ENCODE measurements at regions not wholly inside any gene's neighbourhood (a gene's known extent, or its start where the extent isn't known, plus 50 kb on each side); places are given as distances from the start of the nearest gene placed in this dataset.

DNA sequence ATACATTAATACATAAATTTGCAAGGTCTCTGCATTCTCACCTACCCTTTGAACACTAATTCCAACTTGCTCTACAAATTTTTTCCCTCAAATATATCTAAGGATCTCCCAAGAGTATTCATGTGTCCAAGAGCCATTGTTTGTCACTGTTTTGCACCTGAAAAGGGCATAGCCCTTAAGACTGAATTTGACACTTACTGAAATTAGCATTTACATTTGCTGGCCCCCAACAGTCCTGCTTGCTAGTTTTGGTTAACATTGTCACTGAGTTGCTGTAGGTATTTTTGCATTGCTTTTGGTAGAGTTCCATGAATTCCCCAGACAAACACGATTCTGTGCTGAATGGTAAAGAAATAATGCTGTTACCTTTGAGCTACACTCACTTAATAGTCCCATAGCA, 57.3 kb downstream of the KCNA4 start:
- DNase-seq: no peak

GRCh38 chr11:29957431-29957830, 59.4 kb downstream of the KCNA4 start:
- DNase-seq: no peak

DNA sequence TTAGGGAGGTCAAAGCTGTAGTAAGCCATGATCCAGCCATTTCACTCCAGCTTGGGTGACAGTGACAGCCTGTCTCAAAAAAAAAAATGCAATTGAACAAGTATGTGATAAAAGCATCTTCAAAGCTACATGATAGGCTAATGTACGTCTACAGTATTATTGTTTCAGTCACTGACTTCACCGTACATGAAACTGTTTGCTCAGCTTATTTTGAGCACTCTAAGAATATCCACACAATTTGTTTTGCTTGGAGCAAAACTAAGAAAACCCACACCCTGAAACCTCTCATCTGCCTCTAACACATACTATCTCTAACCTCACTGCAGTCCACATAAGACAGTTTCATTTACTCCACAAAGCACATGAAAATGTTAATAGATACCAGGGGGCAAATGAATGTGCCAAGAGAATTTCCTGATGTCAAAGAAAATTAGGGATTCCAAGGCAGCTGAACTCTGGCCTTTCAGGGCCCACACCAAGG, 60.7 kb downstream of the KCNA4 start:
- DNase-seq: no peak

GRCh38 chr11:29943347-29943746, 73.5 kb downstream of the KCNA4 start:
- DNase-seq: no peak

DNA sequence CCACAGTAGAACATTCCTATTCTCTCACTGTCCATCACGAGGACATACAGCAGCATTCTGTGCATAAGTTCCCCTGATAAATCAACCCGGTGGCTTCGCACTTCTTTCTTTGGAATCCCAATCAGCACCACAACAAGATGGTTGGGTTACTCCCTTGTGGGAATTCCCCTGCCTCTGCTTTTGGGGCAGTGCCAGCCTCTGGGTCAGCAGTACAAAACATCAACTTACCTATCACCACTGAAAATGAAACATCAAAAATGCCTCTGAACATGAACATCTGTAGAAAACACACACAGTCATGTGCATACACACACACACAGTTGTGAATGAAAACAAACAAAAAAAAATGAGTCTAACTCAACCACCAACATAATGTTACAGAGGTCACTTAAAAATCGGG, 79.3 kb downstream of the KCNA4 start:
- DNase-seq: no peak

GRCh38 chr11:29934115-29934638, 82.7 kb downstream of the KCNA4 start:
- DNase-seq: no peak

GRCh38 chr11:29916040-29916439, 100.8 kb downstream of the KCNA4 start:
- no peak for DNase-seq

- no peak for DNase-seq
These were observed 102.5 kb downstream of the KCNA4 start for GRCh38 chr11:29914203-29914930.

DNA sequence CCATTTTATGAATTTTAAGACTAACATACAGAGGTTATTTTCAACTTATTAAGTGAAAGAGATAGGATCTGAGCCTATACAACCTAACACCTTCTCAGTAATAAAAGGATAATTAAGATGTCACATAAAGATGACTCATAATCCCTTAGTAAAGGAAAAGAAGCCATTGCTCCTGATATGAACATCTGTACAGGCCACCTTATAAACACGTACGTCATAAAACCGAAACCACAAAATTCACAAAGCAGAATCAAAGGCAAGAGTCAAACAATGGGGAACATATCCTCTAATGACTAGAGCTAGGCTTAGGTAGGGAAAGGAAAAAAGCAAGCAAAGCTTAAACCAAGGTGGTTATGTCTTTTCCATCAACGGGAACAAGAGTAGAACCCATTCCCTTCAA, 103.5 kb downstream of the KCNA4 start:
- no peak for DNase-seq

DNA sequence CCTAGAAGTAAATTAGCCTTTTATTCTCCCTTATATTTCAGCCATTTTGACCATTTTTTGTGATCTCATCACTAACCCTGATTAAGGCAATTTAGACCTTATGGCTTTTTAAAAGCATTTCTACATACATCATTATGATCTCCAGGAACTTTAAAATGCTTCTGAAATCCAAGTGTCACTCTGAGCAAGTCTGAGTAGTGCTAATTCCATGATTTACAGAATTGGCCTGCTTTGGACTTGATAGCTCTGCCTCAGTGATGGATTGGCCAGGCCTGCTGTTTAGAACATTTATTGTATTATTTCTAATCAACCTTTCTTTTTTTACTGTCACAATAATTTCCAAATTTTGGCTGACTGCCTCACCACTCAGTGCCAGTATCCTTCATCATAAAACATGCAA, 116.4 kb downstream of the KCNA4 start:
- DNase-seq: no peak

DNA sequence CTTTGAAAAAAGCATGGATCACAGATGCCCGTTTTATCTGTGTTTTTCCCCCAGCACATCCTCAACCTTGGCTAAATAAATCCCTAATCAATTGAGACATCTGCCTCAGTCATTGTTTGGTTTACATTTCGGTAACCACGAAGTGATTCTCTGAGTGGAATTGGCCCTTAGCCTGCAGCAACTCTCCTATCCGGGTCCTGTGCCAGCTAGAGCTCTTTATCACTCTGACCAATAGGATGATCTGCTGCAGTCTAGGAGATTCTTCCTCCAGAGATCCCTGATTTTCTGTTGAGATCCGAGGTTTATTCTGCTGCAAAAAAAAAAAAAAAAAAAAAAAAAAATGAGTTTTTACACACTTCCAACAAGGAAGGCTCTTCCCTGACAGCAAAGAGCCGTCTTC, 137.3 kb downstream of the KCNA4 start:
- no peak for DNase-seq

DNA sequence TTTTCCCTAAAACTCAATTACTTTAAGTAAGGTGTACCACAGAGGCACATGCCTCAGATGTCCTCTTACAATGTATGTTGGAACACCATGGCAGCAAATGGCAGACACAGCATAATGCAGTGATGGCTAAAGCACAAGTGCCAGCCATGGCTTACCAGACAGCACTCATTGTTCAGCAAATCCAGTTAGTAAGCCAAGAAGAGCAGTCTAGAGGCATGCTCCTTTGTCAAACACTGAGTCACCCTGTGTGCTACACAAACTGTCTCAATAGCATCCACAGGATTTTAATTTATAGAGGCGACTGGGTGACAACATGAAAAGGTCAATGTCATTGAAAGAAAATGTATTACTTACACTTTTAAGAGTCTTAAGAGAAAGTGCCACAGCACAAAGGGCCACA, 140.6 kb downstream of the KCNA4 start:
- no peak for DNase-seq

DNA sequence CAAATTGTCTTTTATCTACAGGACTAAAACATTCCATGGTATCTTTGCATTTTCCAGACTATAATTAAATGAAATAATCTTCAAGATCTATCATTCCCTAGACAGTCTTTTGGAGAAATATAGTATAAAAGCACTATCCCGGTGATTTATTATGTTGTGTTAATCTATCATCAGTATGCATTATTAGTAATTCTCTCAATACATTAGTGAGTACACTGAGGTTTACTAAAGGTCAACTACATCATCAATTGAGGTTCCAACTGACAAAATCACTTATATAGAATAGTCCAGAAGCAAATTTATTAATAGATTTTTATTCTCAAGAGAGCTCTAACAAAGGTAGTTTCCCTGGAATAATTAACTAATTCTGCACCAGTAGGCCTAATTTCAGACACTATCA, 169.6 kb downstream of the KCNA4 start:
- DNase-seq: no peak

- no peak for DNase-seq
These were observed 172.0 kb downstream of the KCNA4 start for GRCh38 chr11:29844701-29845379.

DNA sequence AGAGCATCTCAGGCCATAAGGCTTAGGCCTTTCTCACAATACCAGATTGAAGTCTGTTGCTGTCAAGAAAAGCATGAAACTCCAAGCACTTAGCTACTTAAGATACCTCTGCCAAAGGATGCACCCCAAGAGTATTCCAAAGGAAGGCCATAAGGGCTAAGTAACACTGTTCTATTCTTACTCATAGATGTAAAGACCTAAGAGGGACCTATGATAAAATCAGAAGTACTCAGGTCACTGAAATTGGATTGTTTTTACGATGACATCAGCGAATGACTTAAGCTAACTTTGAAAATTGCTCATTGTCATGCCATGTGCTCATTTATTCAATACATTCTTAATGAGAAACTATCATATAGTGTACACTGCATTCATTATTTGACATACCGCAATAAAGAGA, 172.8 kb downstream of the KCNA4 start:
- DNase-seq: no peak

DNA sequence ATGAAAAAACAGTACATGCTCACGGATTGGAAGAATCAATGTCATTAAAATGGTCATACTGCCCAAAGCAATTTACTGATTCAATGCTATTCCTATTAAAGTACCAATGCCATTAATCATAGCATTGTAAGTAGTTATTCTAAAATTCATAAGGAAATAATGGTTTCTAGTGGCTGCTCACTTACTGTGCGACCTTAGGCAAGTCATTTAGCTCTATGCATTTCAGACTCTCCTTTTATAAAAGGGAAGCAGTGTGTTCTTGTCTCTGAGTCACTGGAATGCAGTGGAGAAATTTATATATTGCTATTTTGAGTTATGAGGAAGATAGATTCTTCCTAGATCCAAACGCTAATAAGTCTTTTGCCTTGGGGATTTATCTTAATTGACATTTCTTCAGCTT, 174.8 kb downstream of the KCNA4 start:
- DNase-seq: no peak

DNA sequence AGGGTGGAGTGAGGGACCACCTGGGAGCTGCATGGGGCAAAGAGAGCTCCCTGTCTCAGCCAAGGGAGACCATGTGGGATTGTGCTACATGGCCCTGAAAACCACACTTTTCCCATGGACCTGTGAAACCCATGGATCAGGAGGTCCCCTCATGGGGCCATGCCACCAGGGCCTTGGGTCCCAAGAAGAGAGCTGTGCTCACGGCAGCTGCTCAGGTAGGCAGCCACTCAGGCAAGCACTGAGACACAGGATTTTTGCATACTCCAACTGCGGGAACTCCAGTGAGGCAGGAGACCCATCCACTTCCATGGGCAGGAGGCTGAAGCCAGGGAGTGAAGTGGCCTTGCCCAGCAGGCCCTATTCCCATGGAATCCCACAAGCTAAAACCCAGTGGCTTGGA, 190.0 kb downstream of the KCNA4 start:
- DNase-seq: no peak

DNA sequence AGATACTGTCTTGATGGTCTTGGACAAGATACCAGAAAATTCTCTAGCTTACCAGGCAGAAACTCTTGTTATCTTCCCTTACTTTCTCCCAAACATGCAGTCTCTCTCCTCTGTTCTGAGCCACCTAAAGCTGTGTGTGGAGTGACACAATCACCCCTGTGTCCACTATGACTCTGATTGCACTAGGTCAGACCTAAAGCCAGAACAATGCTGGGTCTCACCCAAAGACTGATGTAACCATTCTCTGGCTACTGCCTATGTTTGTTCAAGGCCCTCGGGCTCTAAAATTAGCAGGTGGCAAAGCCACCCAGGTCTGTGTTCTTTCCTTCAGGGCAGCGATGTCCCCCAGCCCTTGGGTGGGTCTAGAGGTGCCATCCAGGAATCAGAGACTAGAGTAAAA, 200.5 kb downstream of the KCNA4 start:
- no peak for DNase-seq

DNA sequence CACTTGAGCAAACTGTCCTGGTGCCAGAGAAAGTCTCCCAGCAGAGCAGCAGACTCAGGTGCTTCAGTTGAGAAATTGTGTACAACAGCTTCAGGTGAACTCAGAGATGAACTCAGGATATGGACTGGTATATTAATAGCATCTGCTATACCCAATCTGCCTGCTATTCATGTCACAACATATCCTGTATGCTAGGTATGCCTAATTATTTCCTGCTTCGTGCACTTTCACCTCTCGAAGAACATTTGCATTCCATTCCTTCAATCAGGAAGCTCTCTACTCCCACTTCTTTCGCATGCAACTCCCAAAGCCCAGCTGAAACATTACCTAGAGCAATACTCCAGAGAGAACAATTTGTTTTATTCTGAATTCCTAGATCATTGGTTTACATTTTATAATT, 207.7 kb downstream of the KCNA4 start:
- no peak for DNase-seq

- no peak for DNase-seq
These were observed 214.3 kb downstream of the KCNA4 start for GRCh38 chr11:29802522-29802921.

DNA sequence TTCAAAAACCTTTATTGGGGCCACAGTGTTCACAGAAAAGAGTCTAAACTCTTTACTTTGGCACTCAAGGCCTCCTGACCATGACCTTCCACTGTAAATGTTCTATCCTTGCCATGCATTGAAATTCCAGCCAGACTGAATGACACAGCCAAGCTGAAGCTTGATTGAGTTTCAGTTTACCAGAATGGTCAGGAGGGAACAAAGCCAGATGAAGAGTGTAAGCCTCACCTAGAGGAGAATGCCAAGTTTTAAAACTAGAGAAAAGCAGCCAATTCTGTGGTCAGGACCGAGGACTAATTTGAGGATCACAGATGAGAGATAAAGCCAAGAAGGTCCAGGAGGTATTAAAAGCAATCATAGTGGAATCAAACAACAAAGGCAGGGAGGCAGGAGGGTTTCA, 215.3 kb downstream of the KCNA4 start:
- no peak for DNase-seq

- DNase-seq: no peak
These were observed 230.7 kb downstream of the KCNA4 start for GRCh38 chr11:29786092-29786491.

DNA sequence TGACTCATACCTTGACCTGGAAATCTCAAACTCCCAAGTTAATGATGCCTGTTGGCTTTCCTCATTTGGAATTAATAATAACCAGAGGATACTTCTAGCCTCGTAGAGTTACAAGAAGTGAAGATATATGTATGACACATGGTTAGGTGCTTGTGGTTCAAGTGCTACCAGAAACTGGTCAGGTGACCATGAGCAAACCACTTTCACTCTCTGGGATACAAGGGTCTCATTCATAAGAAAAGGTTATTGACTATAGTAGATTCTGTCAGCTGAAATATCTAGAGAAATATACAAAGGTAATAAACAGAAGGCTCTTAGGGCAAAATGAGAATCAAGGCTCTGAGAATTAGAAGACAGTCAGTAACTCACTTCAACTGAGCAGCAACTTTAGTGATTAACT, 233.3 kb downstream of the KCNA4 start:
- no peak for DNase-seq

GRCh38 chr11:29782447-29782846, 234.4 kb downstream of the KCNA4 start:
- no peak for DNase-seq

DNA sequence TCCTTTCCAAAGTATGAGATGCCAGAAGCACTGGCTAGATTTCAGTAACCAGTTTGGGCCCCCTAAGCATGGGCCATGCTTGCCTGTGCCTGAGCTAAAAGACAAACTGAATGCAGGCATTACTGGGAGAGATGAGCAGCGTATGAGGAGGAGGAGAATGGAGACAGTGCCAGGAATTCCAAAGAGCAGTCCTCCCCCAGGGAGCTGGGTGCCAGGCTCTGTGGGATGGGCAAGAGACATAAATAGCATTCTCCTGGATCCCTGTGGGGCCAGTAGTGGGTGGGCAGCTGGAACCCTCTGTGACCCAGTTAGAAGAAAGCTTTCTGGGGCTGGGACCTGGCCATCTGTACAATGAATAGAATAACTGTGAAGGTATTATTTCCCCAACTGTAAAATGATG, 235.6 kb downstream of the KCNA4 start:
- no peak for DNase-seq
